Trophoblast cell (in vitro differentiated cells and primary cell): ENCODE measurements at regions not wholly inside any gene's neighbourhood (a gene's known extent, or its start where the extent isn't known, plus 50 kb on each side); places are given as distances from the start of the nearest gene placed in this dataset.

Experiments
- DNase-seq, 2 donors: peaks; one replicate each; pipeline ENCODE4 v3.0.0-alpha.2; 2016
- H2AFZ ChIP-seq: 2 replicates; pipeline ENCODE4 v1.6.1; 2013; ENCODE audit warnings: low read length, moderate library complexity, mild to moderate bottlenecking; ENCODE audit not compliant: insufficient read depth, poor library complexity
- H2AK5ac ChIP-seq: 2 replicates; pipeline ENCODE4 v1.6.1; 2013; ENCODE audit warnings: mild to moderate bottlenecking, low read length
- H2BK120ac ChIP-seq: 2 replicates; pipeline ENCODE4 v1.6.1; 2013; ENCODE audit warnings: low read length, mild to moderate bottlenecking, moderate library complexity; ENCODE audit not compliant: insufficient read depth, poor library complexity
- H2BK12ac ChIP-seq: 2 replicates; pipeline ENCODE4 v1.6.1; 2013; ENCODE audit warnings: mild to moderate bottlenecking, low read length, moderate library complexity
- H2BK5ac ChIP-seq: 2 replicates; pipeline ENCODE4 v1.6.1; 2013; ENCODE audit warnings: low read length, low read depth, moderate library complexity, mild to moderate bottlenecking; ENCODE audit not compliant: poor library complexity
- H3K14ac ChIP-seq: 2 replicates; pipeline ENCODE4 v1.6.1; 2013; ENCODE audit warnings: mild to moderate bottlenecking, low read length
- H3K18ac ChIP-seq: 2 replicates; pipeline ENCODE4 v1.6.1; 2013; ENCODE audit warnings: mild to moderate bottlenecking, low read length
- H3K23ac ChIP-seq: 2 replicates; pipeline ENCODE4 v1.6.1; 2013; ENCODE audit warnings: low read length
- H3K27ac ChIP-seq: 2 replicates; pipeline ENCODE4 v1.5.1; 2013; ENCODE audit warnings: low read depth, mild to moderate bottlenecking, inconsistent platforms, low read length, moderate library complexity
- H3K27me3 ChIP-seq: 2 replicates; pipeline ENCODE4 v1.6.1; 2013; ENCODE audit warnings: inconsistent platforms, mild to moderate bottlenecking, low read length, moderate library complexity; ENCODE audit not compliant: insufficient read depth
- H3K36me3 ChIP-seq, 2 experiments: 1 replicate in 1 of 2; 2 replicates in 1 of 2; pipeline ENCODE4 v1.6.1; 2013; ENCODE audit warnings: low read length in 2 of 2, mild to moderate bottlenecking in 2 of 2, moderate library complexity in 1 of 2; ENCODE audit not compliant: insufficient read depth in 2 of 2, control insufficient read depth in 1 of 2
- H3K4ac ChIP-seq: 2 replicates; pipeline ENCODE4 v1.6.1; 2013; ENCODE audit warnings: low read depth, mild to moderate bottlenecking, low read length, moderate library complexity
- H3K4me1 ChIP-seq, 2 experiments: 1 replicate in 1 of 2; 2 replicates in 1 of 2; pipeline ENCODE4 v1.6.1; 2013; ENCODE audit warnings: low read length in 2 of 2, mild to moderate bottlenecking in 2 of 2, moderate library complexity in 1 of 2; ENCODE audit not compliant: insufficient read depth in 2 of 2, control insufficient read depth in 1 of 2
- H3K4me2 ChIP-seq: 2 replicates; pipeline ENCODE4 v1.6.1; 2013; ENCODE audit warnings: inconsistent platforms, mild to moderate bottlenecking, low read length, moderate library complexity
- H3K4me3 ChIP-seq: 2 replicates; pipeline ENCODE4 v1.5.1; 2013; ENCODE audit warnings: mild to moderate bottlenecking, low read depth, low read length, inconsistent platforms
- H3K79me1 ChIP-seq: one replicate; pipeline ENCODE4 v1.6.1; 2013; ENCODE audit warnings: low read length
- H3K79me2 ChIP-seq: 2 replicates; pipeline ENCODE4 v1.6.1; 2013; ENCODE audit warnings: low read length, mild to moderate bottlenecking; ENCODE audit not compliant: control insufficient read depth, insufficient read depth, poor library complexity
- H3K9ac ChIP-seq: 2 replicates; pipeline ENCODE4 v1.6.1; 2013; ENCODE audit warnings: mild to moderate bottlenecking, low read length
- H3K9me3 ChIP-seq: 2 replicates; pipeline ENCODE4 v1.6.1; 2013; ENCODE audit warnings: low read depth, mild to moderate bottlenecking, control low read depth, inconsistent platforms, low read length; ENCODE audit not compliant: insufficient read depth
- H4K12ac ChIP-seq: 2 replicates; pipeline ENCODE4 v1.6.1; 2013; ENCODE audit warnings: low read depth, mild to moderate bottlenecking, low read length, moderate library complexity
- H4K8ac ChIP-seq: 2 replicates; pipeline ENCODE4 v1.6.1; 2013; ENCODE audit warnings: low read depth, mild to moderate bottlenecking, low read length, moderate library complexity
- H4K91ac ChIP-seq: one replicate; pipeline ENCODE4 v1.6.1; 2013; ENCODE audit warnings: low read depth, mild to moderate bottlenecking, low read length, moderate library complexity
- WGBS: extraction: QIAGEN DNeasy Blood & Tissue Kit; methylation state at CpG from one replicate; pipeline ENCODE4 v1.1.7; 2013; ENCODE audit warnings: missing lambda C conversion rate; ENCODE audit not compliant: insufficient read length, insufficient coverage; ENCODE audit errors: extremely low coverage; 5-methylcytosine and 5-hydroxymethylcytosine counted together

DNA sequence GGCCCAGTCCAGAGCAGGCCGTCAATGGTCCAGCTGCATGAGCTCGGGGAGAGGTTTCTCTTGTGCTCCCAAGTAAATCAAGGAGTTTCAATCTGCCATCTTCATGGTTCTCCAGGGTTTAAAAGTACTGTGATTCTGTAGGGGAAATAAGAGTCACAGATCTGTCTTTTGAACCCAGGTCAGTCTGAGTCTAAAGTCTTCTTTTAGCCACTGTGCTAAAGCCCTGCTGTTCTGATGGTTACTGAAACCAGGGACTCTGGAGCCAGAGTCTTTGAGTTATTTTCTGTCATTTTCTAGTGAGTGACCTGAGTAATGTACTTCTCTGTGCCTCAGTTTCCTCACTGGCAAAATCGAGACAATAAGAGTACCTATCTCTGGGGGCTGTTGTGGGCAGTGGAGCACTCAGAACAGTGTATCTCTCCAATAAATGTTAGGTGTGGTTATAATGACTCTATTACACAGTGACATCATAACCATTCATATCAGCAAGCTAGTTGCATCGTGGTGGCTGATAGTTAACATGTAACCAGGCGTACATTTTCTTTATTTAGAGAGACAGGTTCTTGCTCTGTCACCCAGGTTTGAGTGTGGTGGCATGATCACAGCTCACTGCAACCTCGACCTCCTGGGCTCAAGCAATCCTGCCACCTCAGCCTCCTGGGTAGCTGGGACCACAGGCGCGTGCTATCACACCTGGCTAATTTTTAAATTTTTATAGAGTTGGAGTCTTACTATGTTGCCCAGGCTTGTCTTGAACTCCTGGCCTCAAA, 74.6 kb upstream of the KCNG1 start:
- no CpG with 5 or more reads among the region's 8 CpGs for WGBS

DNA sequence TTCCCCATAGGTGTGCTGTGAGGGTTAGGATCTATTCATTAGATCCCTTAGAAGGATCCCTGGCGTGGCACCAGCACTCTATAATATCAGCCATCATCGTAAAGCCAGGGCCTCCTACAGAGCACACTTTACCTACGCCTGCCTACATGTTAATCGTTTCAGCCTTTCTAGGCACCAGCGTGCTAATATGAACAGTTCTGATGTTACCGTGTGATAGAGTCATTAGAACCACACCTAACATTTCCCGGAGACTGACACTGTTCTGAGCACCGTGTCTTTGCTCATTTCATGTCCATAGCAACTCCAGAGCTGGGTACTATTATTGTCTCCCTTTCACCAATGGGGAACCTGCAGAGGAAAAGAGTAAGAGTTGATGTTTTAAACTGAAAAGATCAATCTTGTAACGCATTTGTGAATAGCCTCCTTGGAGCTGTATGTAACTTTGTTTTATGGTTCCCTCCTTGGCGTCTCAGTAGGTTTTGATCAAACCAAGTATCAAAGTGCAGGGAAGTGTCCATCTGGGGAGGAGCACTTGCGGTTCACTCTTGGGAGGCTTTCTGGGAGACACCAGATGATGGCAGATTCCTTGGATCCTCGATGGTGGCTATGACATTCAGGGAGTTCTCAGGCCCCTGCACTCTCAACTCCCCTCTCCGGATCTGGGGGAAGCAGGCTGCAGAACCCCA, 73.8 kb upstream of the KCNG1 start:
- no peak overlapping the region for H4K12ac ChIP-seq
- H3K79me2 ChIP-seq = no peaks in the 10 kb centered on the region
- no peak overlapping the region for H3K4ac ChIP-seq
- no peak overlapping the region for H2AK5ac ChIP-seq
- H3K18ac ChIP-seq = no peak overlapping the region
- H3K27ac ChIP-seq = no peak overlapping the region
- no peak overlapping the region for H3K23ac ChIP-seq
- no peak overlapping the region for H3K4me2 ChIP-seq
- H3K4me1 ChIP-seq = peaks cover 6 to 8% of the 10 kb centered on the region in 2 experiments
- H3K9me3 ChIP-seq = peaks cover 3% of the 10 kb centered on the region
- DNase-seq = no peak
- no peak overlapping the region for H2BK120ac ChIP-seq
- no peak overlapping the region for H3K14ac ChIP-seq
- H3K9ac ChIP-seq = no peak overlapping the region
- no peak overlapping the region for H3K4me3 ChIP-seq
- H4K8ac ChIP-seq = no peak overlapping the region
- H2BK12ac ChIP-seq = no peak overlapping the region
- WGBS = no CpG with 5 or more reads among the region's 13 CpGs
- H2AFZ ChIP-seq = no peak overlapping the region
- peaks cover 2% of the 10 kb centered on the region for H3K79me1 ChIP-seq
- no peak overlapping the region for H4K91ac ChIP-seq
- H3K36me3 ChIP-seq = no peaks in the 10 kb centered on the region
- no peaks in the 10 kb centered on the region for H3K27me3 ChIP-seq
- no peak overlapping the region for H2BK5ac ChIP-seq

More for the DNA sequence above, 74.6 kb upstream of the KCNG1 start:
- H3K18ac ChIP-seq = no peak overlapping the region
- no peak overlapping the region for H4K8ac ChIP-seq
- no peak overlapping the region for H2BK5ac ChIP-seq
- no peak overlapping the region for H2BK120ac ChIP-seq
- no peaks in the 10 kb centered on the region for H3K79me2 ChIP-seq
- peaks cover 3% of the 10 kb centered on the region for H3K9me3 ChIP-seq
- peaks cover 2% of the 10 kb centered on the region for H3K79me1 ChIP-seq
- H3K4me1 ChIP-seq = peaks cover 4 to 6% of the 10 kb centered on the region in 2 experiments
- no peak overlapping the region for H3K9ac ChIP-seq
- DNase-seq = no peak
- no peak overlapping the region for H4K91ac ChIP-seq
- no peak overlapping the region for H3K4ac ChIP-seq
- no peak overlapping the region for H2BK12ac ChIP-seq
- no peak overlapping the region for H2AK5ac ChIP-seq
- no peaks in the 10 kb centered on the region for H3K36me3 ChIP-seq
- no peak overlapping the region for H3K27ac ChIP-seq
- H3K4me2 ChIP-seq = no peak overlapping the region
- no peaks in the 10 kb centered on the region for H3K27me3 ChIP-seq
- no peak overlapping the region for H3K14ac ChIP-seq
- no peak overlapping the region for H2AFZ ChIP-seq
- no peak overlapping the region for H4K12ac ChIP-seq
- H3K23ac ChIP-seq = no peak overlapping the region
- no peak overlapping the region for H3K4me3 ChIP-seq

DNA sequence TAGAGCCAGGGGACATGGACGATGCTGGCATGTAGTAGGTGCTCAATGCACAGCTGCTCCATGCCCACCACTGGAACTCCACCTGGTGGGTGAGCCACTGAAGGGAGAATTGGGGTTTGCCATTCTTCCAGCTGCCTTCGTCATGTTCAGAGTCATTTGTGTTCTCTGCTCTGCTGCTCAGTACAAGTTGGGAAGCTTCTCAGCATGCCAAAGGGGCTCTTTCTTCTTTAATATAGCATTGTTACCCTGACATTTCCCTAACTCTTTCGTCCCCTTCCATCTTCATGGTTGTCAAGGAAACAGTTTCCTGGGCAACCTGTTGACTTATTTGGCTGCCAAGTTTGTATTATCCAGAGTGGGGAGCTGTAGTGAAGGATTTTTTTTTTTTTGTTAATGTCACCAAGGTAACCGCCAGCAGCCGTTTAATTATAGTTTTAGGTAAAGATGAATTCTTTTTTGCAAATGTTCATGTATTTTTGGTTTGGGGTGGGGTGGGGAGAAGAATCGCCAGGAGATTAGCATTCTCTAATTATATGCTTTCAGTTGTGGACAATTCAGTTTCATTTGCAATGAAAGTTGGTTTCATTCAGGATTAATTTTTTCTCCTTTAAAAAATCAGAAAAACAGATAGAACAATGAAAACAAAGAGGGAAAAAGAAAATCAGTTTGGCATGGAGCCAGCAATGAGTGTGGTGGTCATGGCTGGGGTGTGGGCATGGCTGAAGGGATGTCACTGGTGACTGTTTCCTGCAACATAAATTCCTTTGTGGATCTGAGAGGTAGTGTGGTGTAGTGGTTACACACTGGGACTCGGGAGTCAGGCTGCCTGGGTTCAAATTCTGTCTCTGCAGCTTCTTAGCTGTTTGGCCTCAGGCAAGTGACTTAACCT, 73.0 kb upstream of the KCNG1 start:
- Histone ChIP-seq H3K79me2 (no peaks in the 10 kb centered on the region), H3K36me3 (no peaks in the 10 kb centered on the region), H2AFZ (no peak overlapping the region), H2AK5ac (no peak overlapping the region), H3K18ac (no peak overlapping the region), H3K9me3 (peaks cover 1% of the 10 kb centered on the region), H3K79me1 (peaks cover 2% of the 10 kb centered on the region), H3K4me2 (no peak overlapping the region), H2BK120ac (no peak overlapping the region), H2BK12ac (no peak overlapping the region), H3K27ac (no peak overlapping the region), H3K23ac (no peak overlapping the region), H4K91ac (no peak overlapping the region), H4K8ac (no peak overlapping the region), H4K12ac (no peak overlapping the region), H3K27me3 (no peaks in the 10 kb centered on the region), H2BK5ac (no peak overlapping the region), H3K14ac (no peak overlapping the region), H3K4ac (no peak overlapping the region), H3K4me1 (peaks cover 6 to 8% of the 10 kb centered on the region in 2 experiments), H3K4me3 (no peak overlapping the region), H3K9ac (no peak overlapping the region)
- WGBS = no CpG with 5 or more reads among the region's 7 CpGs
- DNase-seq = no peak

DNA sequence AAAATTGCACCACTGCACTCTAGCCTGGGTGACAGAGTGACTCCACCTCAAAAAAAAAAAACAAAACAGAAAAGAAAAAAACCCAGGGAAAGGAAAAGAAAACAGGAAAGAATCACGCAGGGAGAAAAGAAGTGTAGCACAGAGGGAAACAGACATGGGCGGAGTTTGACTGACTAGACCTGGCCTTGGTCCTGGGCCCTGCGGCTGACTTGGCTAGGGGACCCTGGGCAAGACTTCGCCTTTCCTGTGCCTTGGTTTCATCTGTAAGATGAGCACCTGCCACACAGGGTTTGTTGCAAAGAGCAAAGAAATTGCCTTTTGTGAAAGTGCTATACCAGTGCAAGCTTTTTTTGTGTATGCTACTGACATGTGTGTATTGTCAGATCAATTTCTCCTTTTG, 71.3 kb upstream of the KCNG1 start:
- H3K79me2 ChIP-seq = no peaks in the 10 kb centered on the region
- no peak overlapping the region for H4K12ac ChIP-seq
- H3K4me3 ChIP-seq = no peak overlapping the region
- peaks cover 6 to 8% of the 10 kb centered on the region in 2 experiments for H3K4me1 ChIP-seq
- no peak for DNase-seq
- no peak overlapping the region for H3K4me2 ChIP-seq
- no peak overlapping the region for H2BK120ac ChIP-seq
- no CpG with 5 or more reads among the region's 4 CpGs for WGBS
- no peak overlapping the region for H3K14ac ChIP-seq
- H2BK12ac ChIP-seq = no peak overlapping the region
- H2BK5ac ChIP-seq = no peak overlapping the region
- H3K18ac ChIP-seq = no peak overlapping the region
- H2AFZ ChIP-seq = no peak overlapping the region
- H3K4ac ChIP-seq = no peak overlapping the region
- peaks cover 2% of the 10 kb centered on the region for H3K79me1 ChIP-seq
- H2AK5ac ChIP-seq = no peak overlapping the region
- no peaks in the 10 kb centered on the region for H3K27me3 ChIP-seq
- no peak overlapping the region for H3K27ac ChIP-seq
- H4K8ac ChIP-seq = no peak overlapping the region
- H3K9ac ChIP-seq = no peak overlapping the region
- H3K36me3 ChIP-seq = no peaks in the 10 kb centered on the region
- H3K9me3 ChIP-seq = no peaks in the 10 kb centered on the region
- no peak overlapping the region for H4K91ac ChIP-seq
- H3K23ac ChIP-seq = no peak overlapping the region
